ENCODE measurements at regions not wholly inside any gene's neighbourhood (a gene's known extent, or its start where the extent isn't known, plus 50 kb on each side); places are given as distances from the start of the nearest gene placed in this dataset.

DNA sequence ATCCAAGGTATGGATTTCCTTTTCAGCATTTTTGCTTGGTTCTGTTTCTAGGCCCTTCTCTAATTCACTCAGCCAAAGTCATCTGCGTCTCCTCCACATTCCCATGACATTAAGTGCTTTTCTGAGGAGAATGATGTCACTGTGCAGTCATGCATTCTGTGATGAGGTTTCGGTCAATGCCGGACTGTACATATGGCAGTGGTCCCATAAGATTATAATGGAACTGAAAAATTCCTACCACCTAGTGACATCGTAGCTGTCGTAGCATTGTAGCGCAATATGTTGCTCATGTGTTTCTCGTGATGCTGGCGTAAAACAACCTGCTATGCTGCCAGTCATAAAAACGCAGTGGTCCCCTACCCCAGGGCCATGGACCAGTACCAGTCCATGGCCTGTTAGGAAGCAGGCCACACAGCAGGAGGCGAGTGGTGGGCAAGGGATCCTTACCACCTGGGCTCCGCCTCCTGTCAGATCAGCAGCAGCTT lies 63.4 kb upstream of the TNFRSF19 start:
- H3K9me3 ChIP-seq (ENCODE audit: control extremely low read depth in 1 of 5, control insufficient read depth in 4 of 5, insufficient read depth in 2 of 5, low read depth in 1 of 5, low read length in 4 of 5) = no peaks in the 10 kb centered on the region
- DNase-seq = no peak
- peaks cover 0 to 3% (median 0%) of the 10 kb centered on the region in 5 experiments for H3K27me3 ChIP-seq (replicated peaks in 2 of 5; ENCODE audit: control insufficient read depth in 4 of 5, insufficient read depth in 5 of 5, low read length in 4 of 5)
- WGBS (ENCODE audit: insufficient coverage) = 84% methylated on average over 8 of the region's 11 CpGs
- ChIA-PET POLR2A (no interaction called here), CTCF (interaction anchor here (0.8 kb wide), 1 partner anchor 11 kb away, joined by 3 read pairs; no protein-coding TSS in a partner anchor)
- no peaks in the 10 kb centered on the region for H3K36me3 ChIP-seq (ENCODE audit: control insufficient read depth in 4 of 4, insufficient read depth in 4 of 4, low read length in 3 of 4)
- H3K4me3 ChIP-seq (ENCODE audit: control insufficient read depth in 1 of 7, extremely low read depth in 1 of 7, insufficient read depth in 4 of 7, low read depth in 2 of 7, low read length in 6 of 7) = no peak overlapping the region
- H3K27ac ChIP-seq (ENCODE audit: insufficient read depth in 1 of 2, low read depth in 1 of 2, low read length in 2 of 2, poor library complexity in 1 of 2, severe bottlenecking in 2 of 2) = no peak overlapping the region
- H3K4me1 ChIP-seq (ENCODE audit: control extremely low read depth in 1 of 4, control insufficient read depth in 4 of 4, insufficient read depth in 4 of 4, low read length in 3 of 4) = no peaks in the 10 kb centered on the region

GRCh38 chr13:23509781-23510543 lies 60.2 kb upstream of the TNFRSF19 start:
- no peaks in the 10 kb centered on the region for H3K9me3 ChIP-seq (ENCODE audit: control extremely low read depth in 1 of 5, control insufficient read depth in 4 of 5, insufficient read depth in 2 of 5, low read depth in 1 of 5, low read length in 4 of 5)
- no peak overlapping the region for H3K27ac ChIP-seq (ENCODE audit: insufficient read depth in 1 of 2, low read depth in 1 of 2, low read length in 2 of 2, poor library complexity in 1 of 2, severe bottlenecking in 2 of 2)
- POLR2A ChIA-PET = no interaction called here
- 95% methylated on average over 3 of the region's 7 CpGs for WGBS (ENCODE audit: insufficient coverage)
- no peaks in the 10 kb centered on the region for H3K4me1 ChIP-seq (ENCODE audit: control extremely low read depth in 1 of 4, control insufficient read depth in 4 of 4, insufficient read depth in 4 of 4, low read length in 3 of 4)
- no peak for DNase-seq
- H3K36me3 ChIP-seq (ENCODE audit: control insufficient read depth in 4 of 4, insufficient read depth in 4 of 4, low read length in 3 of 4) = no peaks in the 10 kb centered on the region
- CTCF ChIA-PET = interaction anchor here (0.8 to 4.4 kb wide), 5 partner anchors 20 to 363 kb away, joined by 3 to 18 read pairs (median 3); no protein-coding TSS in a partner anchor
- H3K27me3 ChIP-seq (replicated peaks in 2 of 5; ENCODE audit: control insufficient read depth in 4 of 5, insufficient read depth in 5 of 5, low read length in 4 of 5) = peaks cover 0 to 6% (median 2%) of the 10 kb centered on the region in 5 experiments
- no peak overlapping the region for H3K4me3 ChIP-seq (ENCODE audit: control insufficient read depth in 1 of 7, extremely low read depth in 1 of 7, insufficient read depth in 4 of 7, low read depth in 2 of 7, low read length in 6 of 7)

DNA sequence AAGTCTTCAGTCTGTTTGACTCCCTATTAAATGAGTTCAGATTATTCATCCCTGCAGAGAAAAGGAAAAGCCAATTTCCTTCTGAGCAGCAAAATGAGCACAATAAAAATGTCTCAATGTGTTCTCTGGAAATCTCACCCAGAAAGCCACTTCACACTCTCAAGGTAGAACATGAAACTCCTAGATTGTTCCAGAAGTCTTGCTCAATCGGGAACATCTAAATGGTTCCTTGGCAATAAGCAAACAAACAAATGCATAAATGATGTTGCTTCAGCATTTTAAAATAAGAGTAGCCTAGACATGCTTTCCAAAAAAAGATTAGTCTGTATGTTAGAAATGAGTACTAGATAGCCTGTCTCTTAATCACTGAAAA lies 59.7 kb upstream of the TNFRSF19 start:
- no CpG with 5 or more reads among the region's 1 CpG for WGBS (ENCODE audit: insufficient coverage)
- Histone ChIP-seq H3K9me3 (ENCODE audit: control extremely low read depth in 1 of 5, control insufficient read depth in 4 of 5, insufficient read depth in 2 of 5, low read depth in 1 of 5, low read length in 4 of 5) (no peaks in the 10 kb centered on the region), H3K27ac (ENCODE audit: insufficient read depth in 1 of 2, low read depth in 1 of 2, low read length in 2 of 2, poor library complexity in 1 of 2, severe bottlenecking in 2 of 2) (no peak overlapping the region), H3K27me3 (replicated peaks in 2 of 5; ENCODE audit: control insufficient read depth in 4 of 5, insufficient read depth in 5 of 5, low read length in 4 of 5) (peaks cover 0 to 6% (median 4%) of the 10 kb centered on the region in 5 experiments), H3K4me3 (ENCODE audit: control insufficient read depth in 1 of 7, extremely low read depth in 1 of 7, insufficient read depth in 4 of 7, low read depth in 2 of 7, low read length in 6 of 7) (no peak overlapping the region), H3K4me1 (ENCODE audit: control extremely low read depth in 1 of 4, control insufficient read depth in 4 of 4, insufficient read depth in 4 of 4, low read length in 3 of 4) (no peaks in the 10 kb centered on the region), H3K36me3 (ENCODE audit: control insufficient read depth in 4 of 4, insufficient read depth in 4 of 4, low read length in 3 of 4) (no peaks in the 10 kb centered on the region)
- DNase-seq = no peak
- POLR2A ChIA-PET = no interaction called here
- CTCF ChIA-PET = interaction anchor here (0.8 to 4.4 kb wide), 6 partner anchors 9 to 362 kb away, joined by 3 to 18 read pairs (median 4); no protein-coding TSS in a partner anchor

GRCh38 chr13:23510979-23511735 lies 59.1 kb upstream of the TNFRSF19 start:
- peaks cover 0 to 11% (median 6%) of the 10 kb centered on the region in 5 experiments for H3K27me3 ChIP-seq (replicated peaks in 2 of 5; ENCODE audit: control insufficient read depth in 4 of 5, insufficient read depth in 5 of 5, low read length in 4 of 5)
- 53% methylated on average over 4 of the region's 4 CpGs for WGBS (ENCODE audit: insufficient coverage)
- H3K4me1 ChIP-seq (ENCODE audit: control extremely low read depth in 1 of 4, control insufficient read depth in 4 of 4, insufficient read depth in 4 of 4, low read length in 3 of 4) = no peaks in the 10 kb centered on the region
- H3K9me3 ChIP-seq (ENCODE audit: control extremely low read depth in 1 of 5, control insufficient read depth in 4 of 5, insufficient read depth in 2 of 5, low read depth in 1 of 5, low read length in 4 of 5) = no peaks in the 10 kb centered on the region
- ChIA-PET CTCF (interaction anchor here (0.6 to 4.4 kb wide), 13 partner anchors 8 to 1401 kb away, joined by 3 to 18 read pairs (median 3); no protein-coding TSS in a partner anchor), POLR2A (no interaction called here)
- H3K4me3 ChIP-seq (ENCODE audit: control insufficient read depth in 1 of 7, extremely low read depth in 1 of 7, insufficient read depth in 4 of 7, low read depth in 2 of 7, low read length in 6 of 7) = no peak overlapping the region
- peak; percentile 62 to 84 (median 82) for DNase-seq
- no peak overlapping the region for H3K27ac ChIP-seq (ENCODE audit: insufficient read depth in 1 of 2, low read depth in 1 of 2, low read length in 2 of 2, poor library complexity in 1 of 2, severe bottlenecking in 2 of 2)
- H3K36me3 ChIP-seq (ENCODE audit: control insufficient read depth in 4 of 4, insufficient read depth in 4 of 4, low read length in 3 of 4) = no peaks in the 10 kb centered on the region

DNA sequence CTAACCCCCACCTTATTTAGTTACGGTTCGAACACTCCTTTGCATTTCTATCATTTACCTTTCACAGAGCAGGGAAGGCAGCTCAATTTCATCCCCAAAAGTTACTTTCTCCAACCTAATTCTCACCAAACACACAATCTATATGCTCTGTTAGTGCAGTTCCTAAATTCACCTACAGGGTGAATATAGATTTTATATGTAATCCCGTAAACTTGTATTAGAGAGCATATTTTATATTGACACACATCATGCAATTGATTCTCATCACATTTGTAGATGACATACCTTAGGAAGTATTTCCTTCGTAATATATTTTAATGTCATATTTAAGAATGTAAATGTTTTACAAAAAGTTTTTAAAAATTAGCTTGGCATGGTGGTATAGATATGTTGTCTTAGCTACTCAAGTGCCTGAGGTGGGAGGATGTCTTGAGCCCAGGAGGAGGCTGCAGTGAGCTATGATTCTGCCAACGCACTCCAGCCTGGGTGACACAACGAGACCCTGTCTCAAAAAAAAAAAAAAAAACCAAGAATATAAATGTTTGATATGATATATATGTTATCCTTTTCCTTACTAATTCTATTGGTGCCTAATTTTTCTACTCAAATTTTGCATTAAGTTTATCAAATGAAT lies 57.3 kb upstream of the TNFRSF19 start:
- Histone ChIP-seq H3K9me3 (ENCODE audit: control extremely low read depth in 1 of 5, control insufficient read depth in 4 of 5, insufficient read depth in 2 of 5, low read depth in 1 of 5, low read length in 4 of 5) (no peaks in the 10 kb centered on the region), H3K27ac (ENCODE audit: insufficient read depth in 1 of 2, low read depth in 1 of 2, low read length in 2 of 2, poor library complexity in 1 of 2, severe bottlenecking in 2 of 2) (no peak overlapping the region), H3K36me3 (ENCODE audit: control insufficient read depth in 4 of 4, insufficient read depth in 4 of 4, low read length in 3 of 4) (no peaks in the 10 kb centered on the region), H3K4me3 (ENCODE audit: control insufficient read depth in 1 of 7, extremely low read depth in 1 of 7, insufficient read depth in 4 of 7, low read depth in 2 of 7, low read length in 6 of 7) (no peak overlapping the region), H3K4me1 (ENCODE audit: control extremely low read depth in 1 of 4, control insufficient read depth in 4 of 4, insufficient read depth in 4 of 4, low read length in 3 of 4) (no peaks in the 10 kb centered on the region), H3K27me3 (replicated peaks in 2 of 5; ENCODE audit: control insufficient read depth in 4 of 5, insufficient read depth in 5 of 5, low read length in 4 of 5) (peaks cover 0 to 17% (median 6%) of the 10 kb centered on the region in 5 experiments)
- WGBS (ENCODE audit: insufficient coverage) = no CpG with 5 or more reads among the region's 6 CpGs
- ChIA-PET CTCF (interaction anchor here (0.8 to 4.4 kb wide), 11 partner anchors 9 to 360 kb away, joined by 3 to 18 read pairs (median 3); no protein-coding TSS in a partner anchor), POLR2A (no interaction called here)
- DNase-seq = no peak

GRCh38 chr13:23513455-23513854 lies 56.8 kb upstream of the TNFRSF19 start:
- Histone ChIP-seq H3K36me3 (ENCODE audit: control insufficient read depth in 4 of 4, insufficient read depth in 4 of 4, low read length in 3 of 4) (no peaks in the 10 kb centered on the region), H3K9me3 (ENCODE audit: control extremely low read depth in 1 of 5, control insufficient read depth in 4 of 5, insufficient read depth in 2 of 5, low read depth in 1 of 5, low read length in 4 of 5) (no peaks in the 10 kb centered on the region), H3K27ac (ENCODE audit: insufficient read depth in 1 of 2, low read depth in 1 of 2, low read length in 2 of 2, poor library complexity in 1 of 2, severe bottlenecking in 2 of 2) (no peak overlapping the region), H3K4me3 (ENCODE audit: control insufficient read depth in 1 of 7, extremely low read depth in 1 of 7, insufficient read depth in 4 of 7, low read depth in 2 of 7, low read length in 6 of 7) (no peak overlapping the region), H3K4me1 (ENCODE audit: control extremely low read depth in 1 of 4, control insufficient read depth in 4 of 4, insufficient read depth in 4 of 4, low read length in 3 of 4) (no peaks in the 10 kb centered on the region), H3K27me3 (replicated peaks in 2 of 5; ENCODE audit: control insufficient read depth in 4 of 5, insufficient read depth in 5 of 5, low read length in 4 of 5) (peaks cover 0 to 17% (median 6%) of the 10 kb centered on the region in 5 experiments)
- CTCF ChIA-PET = interaction anchor here (0.7 to 4.4 kb wide), 7 partner anchors 10 to 360 kb away, joined by 3 to 18 read pairs (median 4); no protein-coding TSS in a partner anchor
- DNase-seq = no peak
- WGBS (ENCODE audit: insufficient coverage) = 86% methylated on average over 2 of the region's 3 CpGs
- POLR2A ChIA-PET = no interaction called here
